Colon (tissue), 2 donors: ENCODE measurements at regions not wholly inside any gene's neighbourhood (a gene's known extent, or its start where the extent isn't known, plus 50 kb on each side); places are given as distances from the start of the nearest gene placed in this dataset.

ENCODE experiments used
- FAIRE-seq: peaks from 2 replicates; lab custom pipeline; 2012; peaks lifted over from hg19 to GRCh38; lab: Jason Lieb, UNC
- donor health status: control.
- donor health status: control.

- FAIRE-seq, result no peak
These were observed 262.1 kb upstream of the FMN2 start for GRCh38 chr1:239829535-239829934.

- no peak for FAIRE-seq
These were observed 259.9 kb upstream of the FMN2 start for GRCh38 chr1:239831577-239832355.

- no peak for FAIRE-seq
These were observed 258.0 kb upstream of the FMN2 start for GRCh38 chr1:239833723-239834122.

GRCh38 chr1:239835946-239836440 lies 255.7 kb upstream of the FMN2 start:
- no peak for FAIRE-seq

- FAIRE-seq, result no peak
These were observed 251.3 kb upstream of the FMN2 start for GRCh38 chr1:239840336-239840735.

GRCh38 chr1:239840790-239841189 lies 250.9 kb upstream of the FMN2 start:
- no peak for FAIRE-seq

- FAIRE-seq, result no peak
These were observed 250.1 kb upstream of the FMN2 start for GRCh38 chr1:239841631-239842030.

- no peak for FAIRE-seq
These were observed 248.1 kb upstream of the FMN2 start for GRCh38 chr1:239843541-239843940.

GRCh38 chr1:239844833-239845232 lies 246.8 kb upstream of the FMN2 start:
- FAIRE-seq, result no peak

GRCh38 chr1:239854922-239855321 lies 236.8 kb upstream of the FMN2 start:
- no peak for FAIRE-seq

GRCh38 chr1:239856067-239856466 lies 235.6 kb upstream of the FMN2 start:
- no peak for FAIRE-seq

GRCh38 chr1:239856924-239857323 lies 234.8 kb upstream of the FMN2 start:
- no peak for FAIRE-seq

- no peak for FAIRE-seq
These were observed 233.6 kb upstream of the FMN2 start for GRCh38 chr1:239858057-239858456.

- FAIRE-seq, result no peak
These were observed 233.2 kb upstream of the FMN2 start for GRCh38 chr1:239858529-239858928.

GRCh38 chr1:239861985-239862384 lies 229.7 kb upstream of the FMN2 start:
- FAIRE-seq, result no peak

- FAIRE-seq, result no peak
These were observed 223.4 kb upstream of the FMN2 start for GRCh38 chr1:239868058-239868832.

GRCh38 chr1:239870194-239870593 lies 221.5 kb upstream of the FMN2 start:
- FAIRE-seq, result no peak

- no peak for FAIRE-seq
These were observed 219.1 kb upstream of the FMN2 start for GRCh38 chr1:239872626-239873025.

- FAIRE-seq, result no peak
These were observed 216.9 kb upstream of the FMN2 start for GRCh38 chr1:239874831-239875230.

GRCh38 chr1:239879321-239880170 lies 212.1 kb upstream of the FMN2 start:
- FAIRE-seq, result no peak

- FAIRE-seq, result no peak
These were observed 208.7 kb upstream of the FMN2 start for GRCh38 chr1:239882967-239883366.

GRCh38 chr1:239884796-239885195 lies 206.9 kb upstream of the FMN2 start:
- no peak for FAIRE-seq
